Fibroblast of the aortic adventitia (primary cell): ENCODE measurements at regions not wholly inside any gene's neighbourhood (a gene's known extent, or its start where the extent isn't known, plus 50 kb on each side); places are given as distances from the start of the nearest gene placed in this dataset.
"Not testable (repeated sequence)": the region's sequence is repeated elsewhere in the genome, so short reads cannot be mapped to it uniquely, and the experiment has no call there.

Experiments
- DNase-seq: peaks from one replicate; pipeline ENCODE4 v3.0.0-alpha.2; 2010; ENCODE audit warnings: low read depth
- H3K4me3 ChIP-seq: 2 replicates; pipeline ENCODE4 v1.5.1; 2011; ENCODE audit warnings: low read depth, mild to moderate bottlenecking, control low read depth, low read length, moderate library complexity
- TF ChIP-seq, protein P1 (sequence below): IDR thresholded peaks from 2 replicates; pipeline ENCODE4 v1.5.1; 2011; ENCODE audit warnings: mild to moderate bottlenecking, low read length, control low read depth, inconsistent platforms; ENCODE audit not compliant: insufficient read depth

- TF ChIP-seq, protein P1, sequence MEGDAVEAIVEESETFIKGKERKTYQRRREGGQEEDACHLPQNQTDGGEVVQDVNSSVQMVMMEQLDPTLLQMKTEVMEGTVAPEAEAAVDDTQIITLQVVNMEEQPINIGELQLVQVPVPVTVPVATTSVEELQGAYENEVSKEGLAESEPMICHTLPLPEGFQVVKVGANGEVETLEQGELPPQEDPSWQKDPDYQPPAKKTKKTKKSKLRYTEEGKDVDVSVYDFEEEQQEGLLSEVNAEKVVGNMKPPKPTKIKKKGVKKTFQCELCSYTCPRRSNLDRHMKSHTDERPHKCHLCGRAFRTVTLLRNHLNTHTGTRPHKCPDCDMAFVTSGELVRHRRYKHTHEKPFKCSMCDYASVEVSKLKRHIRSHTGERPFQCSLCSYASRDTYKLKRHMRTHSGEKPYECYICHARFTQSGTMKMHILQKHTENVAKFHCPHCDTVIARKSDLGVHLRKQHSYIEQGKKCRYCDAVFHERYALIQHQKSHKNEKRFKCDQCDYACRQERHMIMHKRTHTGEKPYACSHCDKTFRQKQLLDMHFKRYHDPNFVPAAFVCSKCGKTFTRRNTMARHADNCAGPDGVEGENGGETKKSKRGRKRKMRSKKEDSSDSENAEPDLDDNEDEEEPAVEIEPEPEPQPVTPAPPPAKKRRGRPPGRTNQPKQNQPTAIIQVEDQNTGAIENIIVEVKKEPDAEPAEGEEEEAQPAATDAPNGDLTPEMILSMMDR, result no peak
Measured at GRCh38 chr3:88282528-88283241, 132.9 kb downstream of the C3orf38 start.

DNA sequence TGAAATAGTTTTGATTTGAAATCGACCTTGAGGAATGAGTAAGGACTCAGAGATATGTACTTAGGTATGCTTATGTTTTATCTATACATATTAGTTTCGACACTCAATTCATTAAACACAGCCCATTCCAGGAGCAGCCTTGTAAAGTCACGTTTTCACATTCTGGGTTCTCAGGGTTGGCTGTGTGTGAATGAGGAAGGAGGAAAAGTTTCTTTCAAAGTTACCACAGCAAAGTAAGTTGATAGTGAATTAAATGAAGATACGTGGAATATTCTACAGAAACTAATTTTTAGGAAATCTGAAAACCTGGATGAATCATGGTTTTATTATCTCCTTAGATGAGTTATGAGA lies 133.5 kb downstream of the C3orf38 start:
- no peak overlapping the region for H3K4me3 ChIP-seq
- TF ChIP-seq, protein P1, result no peak
- DNase-seq, result no peak

More at GRCh38 chr3:88282528-88283241, 132.9 kb downstream of the C3orf38 start:
- no peak for DNase-seq
- H3K4me3 ChIP-seq, result no peak overlapping the region

GRCh38 chr3:88291486-88291885 lies 141.7 kb downstream of the C3orf38 start:
- DNase-seq, result no peak
- TF ChIP-seq, protein P1, result no peak
- H3K4me3 ChIP-seq, result no peak overlapping the region

DNA sequence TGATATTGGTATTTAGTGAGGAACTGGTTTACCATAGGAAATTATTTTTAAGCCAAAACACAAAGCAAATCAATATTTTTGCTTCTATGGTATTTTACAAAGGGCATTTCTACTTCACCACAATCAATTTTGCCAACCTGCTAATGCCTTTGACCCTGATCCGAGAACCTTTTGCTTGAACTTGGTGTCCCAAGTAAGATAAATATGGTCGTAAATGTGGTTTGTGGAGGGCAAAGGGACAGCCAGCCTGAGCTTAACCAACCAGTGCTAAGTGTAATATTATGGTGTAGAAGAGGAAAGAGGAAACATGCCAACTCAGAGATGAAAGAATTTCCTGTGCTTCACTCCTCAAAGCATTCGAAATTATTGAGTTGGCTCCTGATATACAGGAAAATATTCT lies 148.4 kb downstream of the C3orf38 start:
- DNase-seq, result no peak
- TF ChIP-seq, protein P1, result no peak
- no peak overlapping the region for H3K4me3 ChIP-seq

DNA sequence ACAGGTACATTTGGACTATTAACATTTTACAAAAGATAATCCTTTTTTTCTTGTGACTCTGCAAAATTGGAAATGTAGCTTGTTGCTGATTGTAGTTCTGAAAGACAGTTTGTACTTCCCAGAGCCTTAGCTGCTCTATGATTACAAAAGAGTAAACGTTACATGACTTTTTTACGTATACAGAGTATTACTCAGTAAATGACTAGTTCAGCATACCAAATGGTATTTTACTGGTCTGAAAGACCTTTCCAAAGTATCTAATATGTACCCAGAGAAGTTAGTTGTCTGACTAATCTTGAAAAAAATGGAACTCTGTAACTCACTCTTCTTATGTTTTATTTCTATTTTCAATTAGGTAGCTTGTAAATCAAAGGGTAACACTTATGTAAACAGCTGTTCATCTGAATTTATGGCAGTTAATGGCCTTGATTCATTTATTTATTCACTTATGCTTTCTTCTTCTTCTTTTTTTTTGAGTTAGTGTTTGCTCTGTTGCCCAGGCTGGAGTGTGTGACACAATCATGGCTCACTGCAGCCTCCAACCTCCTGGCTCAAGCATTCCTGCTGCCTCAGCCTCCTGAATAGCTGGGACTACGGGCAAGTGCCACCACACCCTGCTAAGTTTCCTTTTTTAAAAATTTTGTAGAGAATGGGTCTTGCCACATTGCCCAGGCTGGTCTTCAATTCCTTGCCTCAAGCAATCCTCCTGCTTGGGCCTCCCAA lies 151.7 kb downstream of the C3orf38 start:
- no peak overlapping the region for H3K4me3 ChIP-seq
- DNase-seq, result no peak
- TF ChIP-seq, protein P1, result no peak

DNA sequence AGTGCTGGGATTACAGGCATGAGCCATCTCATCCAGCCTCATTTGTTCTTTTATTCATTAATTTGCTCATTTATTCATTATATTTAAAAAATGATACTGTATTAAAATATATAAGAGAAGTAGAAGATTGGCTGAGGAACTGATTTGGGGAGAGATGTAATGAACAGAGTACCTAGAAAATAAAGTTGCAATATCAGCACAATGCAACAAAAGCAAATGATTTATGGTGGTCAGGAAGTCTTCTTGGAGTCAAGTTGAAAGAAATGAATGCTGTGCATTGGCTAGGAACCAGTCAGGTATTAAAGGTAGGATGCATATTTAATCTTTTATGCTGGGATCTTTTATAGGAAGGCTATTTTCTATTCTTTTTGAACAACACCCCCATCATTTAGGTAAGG lies 152.2 kb downstream of the C3orf38 start:
- no peak for DNase-seq
- H3K4me3 ChIP-seq, result no peak overlapping the region
- TF ChIP-seq, protein P1, result no peak

GRCh38 chr3:88303331-88303904 lies 153.7 kb downstream of the C3orf38 start:
- H3K4me3 ChIP-seq, DNase-seq: not testable (repeated sequence)
